HG02981 (cell line): ENCODE measurements at regions not wholly inside any gene's neighbourhood (a gene's known extent, or its start where the extent isn't known, plus 50 kb on each side); places are given as distances from the start of the nearest gene placed in this dataset.

Experiments used
- ATAC-seq: cut with Tn5 transposase; IDR thresholded peaks from one replicate; pipeline ENCODE4 v1.9.1; 2021; ENCODE audit warnings: mild to moderate bottlenecking, moderate library complexity; ENCODE audit not compliant: unreplicated experiment

DNA sequence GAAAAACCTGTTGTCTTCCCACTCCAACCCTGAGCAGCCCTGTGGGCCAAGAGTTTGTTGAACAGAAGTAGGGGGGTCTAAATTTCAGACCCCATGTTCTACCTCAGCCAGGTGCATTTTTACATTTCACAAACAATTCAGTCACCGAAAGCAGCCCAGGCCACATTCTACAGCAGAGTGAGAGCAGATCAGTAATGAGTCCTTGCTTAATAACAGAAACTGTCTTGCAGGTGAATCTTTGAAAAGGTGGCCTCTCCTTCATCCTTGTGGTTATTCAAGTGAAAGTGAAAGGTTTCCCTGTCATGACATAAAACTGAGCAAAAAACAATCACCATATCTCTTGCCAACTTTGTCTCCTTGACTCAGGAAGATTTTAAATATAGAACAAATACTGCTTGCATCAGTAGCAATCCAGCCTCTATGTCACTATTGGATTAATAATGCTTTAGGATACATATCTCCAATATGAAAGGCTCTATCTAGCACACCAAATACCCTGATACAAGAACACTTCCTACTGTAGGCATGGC, 670.2 kb downstream of the DIAPH3 start:
- no peak for ATAC-seq

- no peak for ATAC-seq
Observed at GRCh38 chr13:59494151-59494550, 669.6 kb downstream of the DIAPH3 start.

- no peak for ATAC-seq
Observed at GRCh38 chr13:59494560-59494970, 669.2 kb downstream of the DIAPH3 start.

DNA sequence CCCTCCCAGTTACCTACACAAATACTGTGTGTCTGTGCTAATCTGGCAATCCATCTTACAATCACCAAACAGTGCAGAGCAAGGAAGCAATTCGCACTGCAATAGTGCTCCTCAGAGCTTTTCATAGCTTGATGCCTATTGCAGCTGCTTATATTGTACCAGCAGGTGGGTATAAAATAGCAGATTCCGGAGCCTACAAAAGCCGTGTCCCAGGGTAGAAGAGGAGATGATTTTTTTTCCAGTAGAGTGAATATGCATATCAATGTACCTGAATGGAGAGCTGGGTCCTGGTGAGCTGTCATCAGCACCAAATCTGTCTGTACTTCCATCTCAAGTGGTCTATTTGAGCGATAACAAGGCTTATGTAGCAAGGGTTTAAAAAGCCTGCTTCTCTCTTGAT, 668.4 kb downstream of the DIAPH3 start:
- no peak for ATAC-seq

DNA sequence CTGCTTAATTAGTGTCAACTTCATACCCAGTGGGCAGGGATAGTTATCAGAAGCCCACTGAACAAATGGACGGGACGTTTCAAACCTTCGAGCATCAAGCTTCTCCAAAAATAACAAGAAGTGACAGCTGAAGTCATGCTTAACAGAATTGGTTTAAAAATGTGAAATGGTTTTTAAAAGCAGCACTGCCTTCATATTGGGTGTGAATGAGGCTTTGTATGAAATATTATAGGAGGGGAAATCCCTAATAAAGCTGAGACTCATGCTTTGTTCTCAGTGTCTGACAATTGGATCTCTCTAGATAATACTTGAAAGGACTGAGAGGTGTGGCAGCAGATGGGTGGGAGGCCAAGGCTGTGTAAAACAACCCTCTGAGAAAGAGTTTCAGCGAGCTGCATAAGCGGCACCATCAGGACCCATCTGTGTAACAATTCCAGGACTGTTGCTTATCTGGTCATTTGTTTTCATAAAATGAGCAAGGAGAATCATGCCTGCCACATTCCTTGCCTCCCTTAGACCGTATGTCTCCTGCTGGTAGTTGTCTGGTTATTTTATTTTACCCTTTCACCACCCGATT, 667.7 kb downstream of the DIAPH3 start:
- ATAC-seq, result no peak

GRCh38 chr13:59497621-59498247, 666.0 kb downstream of the DIAPH3 start:
- no peak for ATAC-seq

GRCh38 chr13:59501004-59501403, 662.7 kb downstream of the DIAPH3 start:
- ATAC-seq, result no peak

DNA sequence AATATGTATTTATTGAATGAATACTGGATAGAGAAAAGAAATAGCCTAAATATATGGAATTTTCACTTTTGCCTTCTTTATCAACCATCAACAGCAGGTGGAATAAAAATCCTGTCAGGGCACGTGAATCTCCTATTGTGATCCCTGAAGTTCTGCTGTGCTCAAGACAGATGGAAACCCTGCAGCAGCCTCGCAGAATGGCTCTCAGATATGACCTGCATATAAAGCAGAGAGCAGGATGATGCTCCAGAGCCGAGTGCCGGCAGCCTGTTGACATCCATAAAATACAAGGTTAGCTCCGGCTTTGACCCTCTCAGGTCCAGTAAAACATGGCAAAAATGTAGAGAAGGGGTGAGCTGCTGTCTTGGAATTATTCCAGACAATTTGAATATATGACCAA, 659.3 kb downstream of the DIAPH3 start:
- ATAC-seq, result no peak

DNA sequence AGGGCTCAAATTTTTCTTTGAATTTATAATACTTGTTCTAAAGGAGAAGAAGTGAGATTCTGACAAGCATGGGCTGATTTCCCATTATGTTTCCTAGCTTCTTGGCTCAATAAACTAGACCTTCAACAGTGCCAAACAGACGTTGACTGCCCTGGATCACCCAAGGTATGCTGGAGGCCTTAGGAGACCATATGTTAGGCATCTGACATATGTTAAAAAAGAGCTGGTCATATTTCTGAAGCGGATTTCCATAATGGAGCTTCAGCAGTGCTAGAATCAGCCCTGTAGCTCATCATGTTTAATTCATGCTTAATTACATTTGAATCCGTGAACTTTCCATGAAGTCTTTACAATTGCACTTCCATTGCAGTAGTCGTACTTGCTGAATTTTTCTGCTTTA, 653.3 kb downstream of the DIAPH3 start:
- ATAC-seq, result no peak

DNA sequence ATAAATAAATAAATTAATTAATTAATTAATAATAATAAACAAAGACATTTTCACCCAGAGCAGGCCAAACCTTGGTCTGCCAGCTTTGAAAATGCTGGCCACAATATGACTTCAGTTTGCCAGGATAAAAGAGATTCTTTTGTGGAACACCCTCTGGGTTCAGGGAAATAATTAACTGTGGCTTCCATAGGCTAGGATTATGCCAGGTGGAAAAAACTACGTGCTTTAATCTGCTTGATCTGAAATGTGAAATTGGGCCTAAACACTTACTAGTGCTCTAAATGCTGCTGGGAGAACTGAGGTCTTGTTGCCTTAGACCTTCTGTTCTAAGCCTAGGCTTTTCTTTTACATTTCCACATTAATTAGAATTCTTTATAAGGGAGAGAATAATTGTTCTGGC, 650.0 kb downstream of the DIAPH3 start:
- no peak for ATAC-seq

DNA sequence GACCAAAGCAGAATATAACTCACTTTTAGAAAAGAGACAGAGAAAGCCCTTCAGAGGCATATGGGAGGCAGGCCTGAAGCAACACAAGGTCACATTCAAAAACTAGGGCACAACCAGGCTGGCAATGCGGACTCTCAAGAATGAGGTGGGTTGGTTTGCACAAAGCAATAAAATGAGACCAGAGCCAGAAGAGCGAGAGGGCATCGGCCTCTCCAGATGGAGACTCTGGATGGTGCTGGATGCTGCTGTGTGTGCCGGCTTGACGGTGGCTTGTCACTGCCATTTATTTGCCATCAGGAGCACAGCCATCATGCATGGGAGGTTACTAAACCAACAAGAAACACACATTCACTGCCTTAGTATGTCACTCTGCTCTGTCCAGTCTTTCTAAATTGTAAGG, 649.4 kb downstream of the DIAPH3 start:
- no peak for ATAC-seq

DNA sequence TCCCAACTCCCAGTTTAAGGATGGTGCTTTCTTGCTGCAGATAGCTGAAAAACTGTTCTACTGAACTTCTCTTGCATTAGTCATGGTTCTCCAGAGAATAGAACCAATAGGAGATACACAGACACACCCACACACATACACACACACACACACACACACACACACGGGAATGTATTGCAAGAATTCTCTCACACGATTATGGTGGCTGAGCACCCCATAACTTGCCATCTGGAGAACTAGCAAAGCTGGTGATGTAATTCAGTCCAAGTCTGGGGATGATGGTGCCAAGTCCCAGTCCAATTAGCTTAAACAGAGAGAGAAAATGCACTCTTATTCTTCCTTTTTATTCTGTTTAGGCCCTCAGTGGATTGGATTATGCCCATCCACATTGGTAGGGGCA, 643.9 kb downstream of the DIAPH3 start:
- ATAC-seq, result no peak

GRCh38 chr13:59521549-59521948, 642.2 kb downstream of the DIAPH3 start:
- ATAC-seq, result no peak

DNA sequence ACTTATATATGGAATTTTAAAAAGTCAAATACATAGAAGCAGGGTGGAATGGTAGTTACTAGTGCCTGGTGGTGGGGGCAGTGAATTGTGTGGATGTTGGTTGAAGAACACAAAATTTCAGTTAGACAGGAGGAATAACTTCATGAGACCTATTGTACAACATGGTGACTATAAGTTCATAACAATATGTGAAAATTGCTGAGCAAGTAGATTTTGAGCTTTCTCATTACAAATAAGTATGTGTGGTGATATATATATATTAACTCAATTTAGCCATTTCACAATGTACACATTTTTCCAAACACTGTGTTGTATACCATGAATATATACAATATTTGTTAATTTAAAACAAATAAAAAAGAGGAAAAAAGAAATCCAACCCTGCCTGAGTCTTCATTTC, 641.1 kb downstream of the DIAPH3 start:
- no peak for ATAC-seq

GRCh38 chr13:59527500-59527899, 636.2 kb downstream of the DIAPH3 start:
- no peak for ATAC-seq

DNA sequence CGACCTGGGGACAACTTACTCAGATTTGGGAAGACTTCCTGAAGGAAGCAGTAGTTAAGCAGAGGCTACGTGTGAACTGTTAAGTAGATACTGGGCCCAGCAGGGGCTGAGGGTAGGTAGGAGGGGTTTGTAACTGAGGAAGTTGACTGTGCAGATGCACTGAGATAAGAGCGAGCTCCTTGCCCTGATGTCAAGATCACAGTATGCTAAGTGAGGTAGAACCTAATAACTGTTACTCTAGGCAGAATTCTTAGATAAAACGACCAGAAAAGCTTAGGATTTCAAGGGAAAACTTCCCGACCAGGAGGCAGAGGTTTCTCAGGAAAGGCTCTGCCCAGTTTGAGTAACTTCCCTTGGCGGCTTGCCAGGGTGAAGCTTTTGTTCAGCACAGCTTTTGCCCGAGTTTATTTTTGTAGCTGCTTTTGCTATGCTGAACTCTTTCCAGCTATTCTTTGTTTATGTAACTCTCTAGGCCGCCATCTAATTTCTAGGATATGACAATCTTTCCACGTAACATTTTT, 632.1 kb downstream of the DIAPH3 start:
- ATAC-seq, result no peak

DNA sequence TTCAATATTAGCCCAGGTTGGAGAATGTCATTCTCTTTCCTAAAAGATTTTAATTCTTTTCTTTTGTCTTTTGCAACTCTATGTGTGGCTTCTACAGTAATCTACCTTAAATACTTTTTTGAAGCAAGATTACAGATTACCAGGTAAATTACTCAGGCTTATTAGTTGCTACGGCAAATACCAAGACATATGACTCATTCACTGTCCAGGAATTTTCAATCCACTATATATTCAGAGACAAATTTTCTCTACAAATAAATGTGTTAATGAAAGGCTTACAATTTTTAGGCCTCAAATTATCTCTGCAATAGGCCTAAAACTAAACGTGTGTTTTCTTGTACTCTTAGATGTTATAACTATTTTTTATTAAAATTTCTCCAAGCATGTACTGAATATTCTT, 631.3 kb downstream of the DIAPH3 start:
- no peak for ATAC-seq

DNA sequence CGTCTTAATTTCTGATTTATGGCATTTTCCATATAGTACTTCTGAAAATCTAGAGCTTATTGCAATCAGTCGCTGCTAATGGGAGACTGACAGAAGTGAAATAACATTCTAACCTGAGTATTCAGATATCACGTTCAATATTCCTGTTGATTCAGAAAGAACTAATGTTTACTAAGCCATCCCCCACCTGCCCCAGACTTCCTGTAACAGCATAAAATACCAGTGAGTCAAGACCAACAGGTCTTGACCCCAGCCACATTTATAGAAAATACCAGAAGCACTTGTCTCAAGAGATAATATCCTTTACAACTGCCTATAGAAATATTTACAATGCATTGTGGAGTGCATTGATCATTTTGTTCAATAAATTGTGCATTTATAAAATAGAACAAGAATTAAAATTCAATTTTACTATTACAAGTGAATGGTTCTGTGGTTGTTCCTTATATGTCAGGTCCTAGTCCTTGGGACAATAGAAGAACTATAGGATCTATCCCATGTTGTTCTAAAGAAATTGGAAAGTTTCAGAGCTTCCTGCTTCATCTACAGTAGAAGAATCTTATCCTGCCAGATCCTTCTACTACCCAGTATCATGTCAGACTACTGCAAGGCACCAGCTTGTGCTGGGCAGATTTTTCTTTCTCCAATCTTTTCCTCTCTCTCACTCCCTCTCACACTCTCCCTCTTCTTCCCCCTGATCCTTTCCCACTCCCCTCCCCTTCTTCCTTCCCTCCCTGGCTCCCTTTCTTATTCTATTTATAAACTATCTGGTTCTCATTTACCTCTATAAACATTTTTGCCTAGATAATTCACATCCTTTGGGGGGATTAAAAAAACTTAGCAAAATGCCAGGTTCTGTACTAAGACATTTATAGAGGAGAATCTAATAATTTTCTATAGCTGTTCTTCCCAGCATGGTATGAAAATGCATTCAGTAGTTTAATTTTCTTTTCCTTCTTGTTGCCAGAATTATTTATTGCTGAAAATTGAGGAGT, 629.9 kb downstream of the DIAPH3 start:
- no peak for ATAC-seq

DNA sequence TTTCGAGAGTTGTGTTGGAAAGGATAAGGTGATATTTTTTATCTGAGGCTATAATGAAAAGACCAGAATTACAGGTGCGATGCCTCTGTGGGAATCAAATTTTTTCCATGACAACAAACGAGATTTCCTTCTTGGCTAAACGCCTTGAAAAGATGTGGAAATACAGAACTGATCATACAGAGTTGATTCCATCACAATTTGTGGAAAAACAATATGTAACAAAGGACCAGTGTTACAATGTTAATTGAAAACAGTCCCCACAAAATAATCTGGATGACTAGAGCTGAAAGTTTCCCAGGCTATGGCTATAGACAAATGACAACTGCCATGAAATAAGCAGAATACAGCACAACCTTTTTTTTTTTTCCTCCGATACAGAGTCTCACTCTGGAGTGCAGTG, 628.9 kb downstream of the DIAPH3 start:
- ATAC-seq, result no peak

DNA sequence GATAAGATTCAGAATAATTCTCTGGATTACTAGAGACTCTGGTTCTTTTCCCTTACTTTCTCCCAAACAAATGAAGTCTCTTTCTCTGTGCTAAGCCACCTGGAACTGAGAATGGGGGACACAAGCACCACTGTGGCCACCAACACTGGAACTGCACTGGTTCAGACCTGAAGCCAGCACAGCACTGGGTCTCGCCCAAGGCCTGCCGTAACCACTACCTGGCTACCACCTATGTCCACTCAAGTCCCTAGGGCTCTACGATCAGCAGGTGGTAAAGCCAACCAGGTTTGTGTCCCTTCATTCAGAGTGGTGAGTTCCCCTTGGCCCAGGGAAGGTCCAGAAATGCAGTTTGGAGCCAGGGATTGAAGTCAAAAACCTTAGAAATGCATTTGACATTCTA, 626.2 kb downstream of the DIAPH3 start:
- ATAC-seq, result no peak

- ATAC-seq, result no peak
Observed at GRCh38 chr13:59538512-59538911, 625.2 kb downstream of the DIAPH3 start.
